OCI-LY3 (cell line): ENCODE measurements at regions not wholly inside any gene's neighbourhood (a gene's known extent, or its start where the extent isn't known, plus 50 kb on each side); places are given as distances from the start of the nearest gene placed in this dataset.

Experiments used
- H2AFZ ChIP-seq: fragments of 200-600, 300-600 bp; shearing (Covaris generic); 2 replicates; pipeline ENCODE4 v1.6.0; 2014; ENCODE audit warnings: antibody characterized with exemption, low read depth, low read length
- H3K27ac ChIP-seq: fragments of 200-600, 300-600 bp; sonication (generic); 2 replicates; pipeline ENCODE4 v1.5.1; 2014; ENCODE audit warnings: mild to moderate bottlenecking, low read length, moderate library complexity, mixed read lengths
- H3K27me3 ChIP-seq: fragments of 200-600, 300-600 bp; sonication (generic); 2 replicates; pipeline ENCODE4 v1.6.1; 2014; ENCODE audit warnings: low read depth, low read length, mixed read lengths
- H3K36me3 ChIP-seq: fragments of 200-600, 300-600 bp; sonication (generic); replicated peaks from 2 replicates; pipeline ENCODE3; 2014; ENCODE audit warnings: low read depth, low read length, mixed read lengths
- H3K4me1 ChIP-seq: fragments of 300-600, 200-600 bp; sonication (generic); 2 replicates; pipeline ENCODE4 v1.6.1; 2014; ENCODE audit warnings: low read length, mixed read lengths
- H3K4me2 ChIP-seq: fragments of 200-600, 300-600 bp; sonication (generic); 2 replicates; pipeline ENCODE4 v1.6.1; 2014; ENCODE audit warnings: low read length, mixed read lengths
- H3K4me3 ChIP-seq: fragments of 300-600, 200-600 bp; sonication (generic); 2 replicates; pipeline ENCODE4 v1.5.1; 2014; ENCODE audit warnings: antibody characterized with exemption, mild to moderate bottlenecking, low read length, moderate library complexity
- H3K79me2 ChIP-seq: fragments of 300-600, 200-600 bp; shearing (Covaris generic); 2 replicates; pipeline ENCODE4 v1.6.1; 2014; ENCODE audit warnings: mild to moderate bottlenecking, low read length, mixed read lengths
- H3K9ac ChIP-seq: fragments of 300-600, 200-600 bp; shearing (Covaris generic); 2 replicates; pipeline ENCODE4 v1.6.0; 2014; ENCODE audit warnings: mild to moderate bottlenecking, low read length, moderate library complexity
- H3K9me3 ChIP-seq: fragments of 200-600, 300-600 bp; shearing (Covaris generic); 2 replicates; pipeline ENCODE4 v1.6.1; 2014; ENCODE audit warnings: low read length, mixed read lengths; ENCODE audit not compliant: insufficient read depth
- H4K20me1 ChIP-seq: fragments of 200-600, 300-600 bp; sonication (generic); 2 replicates; pipeline ENCODE4 v1.6.1; 2016; ENCODE audit warnings: low read length, mixed read lengths; ENCODE audit not compliant: insufficient read depth
- EZH2phosphoT487 ChIP-seq: fragments of 200-600 bp; shearing (Covaris generic); IDR thresholded peaks from 2 replicates; pipeline ENCODE4 v1.6.1; 2018; ENCODE audit warnings: antibody characterized with exemption, mixed run types, low read depth
- TF ChIP-seq, protein P1 (sequence below): fragments of 200-600, 300-600 bp; sonication (generic); IDR thresholded peaks from 2 replicates; pipeline ENCODE4 v1.5.1; 2014; ENCODE audit warnings: antibody characterized with exemption, low read length, low read depth

GRCh38 chr7:131074043-131074442 is 253.6 kb upstream of the MKLN1 start:
- no peak overlapping the region for H3K4me3 ChIP-seq
- no peaks in the 10 kb centered on the region for H3K9me3 ChIP-seq
- peaks cover 5% of the 10 kb centered on the region for H3K4me1 ChIP-seq
- no peaks in the 10 kb centered on the region for H3K27me3 ChIP-seq
- no peaks in the 10 kb centered on the region for H3K36me3 ChIP-seq
- H3K27ac ChIP-seq = no peak overlapping the region
- no peak overlapping the region for H3K4me2 ChIP-seq
- no peak for TF ChIP-seq EZH2phosphoT487
- TF ChIP-seq, protein P1, sequence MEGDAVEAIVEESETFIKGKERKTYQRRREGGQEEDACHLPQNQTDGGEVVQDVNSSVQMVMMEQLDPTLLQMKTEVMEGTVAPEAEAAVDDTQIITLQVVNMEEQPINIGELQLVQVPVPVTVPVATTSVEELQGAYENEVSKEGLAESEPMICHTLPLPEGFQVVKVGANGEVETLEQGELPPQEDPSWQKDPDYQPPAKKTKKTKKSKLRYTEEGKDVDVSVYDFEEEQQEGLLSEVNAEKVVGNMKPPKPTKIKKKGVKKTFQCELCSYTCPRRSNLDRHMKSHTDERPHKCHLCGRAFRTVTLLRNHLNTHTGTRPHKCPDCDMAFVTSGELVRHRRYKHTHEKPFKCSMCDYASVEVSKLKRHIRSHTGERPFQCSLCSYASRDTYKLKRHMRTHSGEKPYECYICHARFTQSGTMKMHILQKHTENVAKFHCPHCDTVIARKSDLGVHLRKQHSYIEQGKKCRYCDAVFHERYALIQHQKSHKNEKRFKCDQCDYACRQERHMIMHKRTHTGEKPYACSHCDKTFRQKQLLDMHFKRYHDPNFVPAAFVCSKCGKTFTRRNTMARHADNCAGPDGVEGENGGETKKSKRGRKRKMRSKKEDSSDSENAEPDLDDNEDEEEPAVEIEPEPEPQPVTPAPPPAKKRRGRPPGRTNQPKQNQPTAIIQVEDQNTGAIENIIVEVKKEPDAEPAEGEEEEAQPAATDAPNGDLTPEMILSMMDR = no peak
- H3K79me2 ChIP-seq = no peaks in the 10 kb centered on the region
- H3K9ac ChIP-seq = no peak overlapping the region
- no peak overlapping the region for H2AFZ ChIP-seq
- H4K20me1 ChIP-seq = 0 out of 2 replicates have a peak, but pooled peaks cover 2% of the 10 kb centered on the region

DNA sequence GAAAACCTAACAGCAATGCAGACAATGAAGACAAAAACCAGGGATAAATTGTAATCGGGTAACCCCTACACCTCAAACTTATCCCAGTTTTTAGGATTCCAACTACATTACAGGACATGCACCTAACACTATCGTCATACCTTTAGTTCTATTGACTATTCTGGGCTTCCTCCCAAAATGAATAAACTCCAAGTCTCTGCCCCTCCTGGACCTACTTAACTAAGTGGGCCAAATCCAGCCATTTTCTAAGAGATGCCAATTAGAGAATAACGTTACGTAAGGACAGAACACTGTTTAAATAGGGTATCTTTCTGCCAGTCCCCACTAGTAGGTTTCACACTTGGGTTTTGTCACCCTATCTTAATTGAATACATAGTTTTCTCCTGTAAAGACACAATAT is 253.1 kb upstream of the MKLN1 start:
- Histone ChIP-seq H3K36me3 (no peaks in the 10 kb centered on the region), H3K27me3 (no peaks in the 10 kb centered on the region), H3K4me2 (no peak overlapping the region), H2AFZ (no peak overlapping the region), H3K4me1 (peaks cover 5% of the 10 kb centered on the region), H4K20me1 (0 out of 2 replicates have a peak, but pooled peaks cover 4% of the 10 kb centered on the region), H3K4me3 (no peak overlapping the region), H3K9me3 (no peaks in the 10 kb centered on the region), H3K79me2 (no peaks in the 10 kb centered on the region), H3K27ac (no peak overlapping the region), H3K9ac (no peak overlapping the region)
- TF ChIP-seq, protein P1 = no peak
- no peak for TF ChIP-seq EZH2phosphoT487

DNA sequence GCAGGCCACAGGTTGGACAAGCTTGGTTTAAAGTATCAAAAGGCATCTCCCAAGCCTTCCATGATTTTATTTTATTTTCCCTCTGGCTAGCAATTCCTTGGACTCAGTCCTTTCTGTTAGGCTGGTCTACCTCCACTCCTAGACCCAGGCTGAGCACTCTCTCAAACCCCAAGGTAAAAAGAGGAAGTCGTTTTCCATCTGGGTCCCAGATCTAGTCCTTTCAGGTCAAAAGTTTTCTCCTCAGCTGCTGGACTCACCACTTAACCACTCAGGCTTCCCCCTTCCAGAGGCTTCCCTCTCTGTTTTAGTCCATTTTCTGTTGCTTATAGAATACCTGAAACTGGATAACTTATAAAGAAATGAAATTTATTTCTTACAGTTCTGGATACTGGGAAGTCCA is 252.3 kb upstream of the MKLN1 start:
- H3K79me2 ChIP-seq = no peaks in the 10 kb centered on the region
- H3K4me3 ChIP-seq = no peak overlapping the region
- no peaks in the 10 kb centered on the region for H3K9me3 ChIP-seq
- TF ChIP-seq EZH2phosphoT487 = no peak
- TF ChIP-seq, protein P1 = no peak
- 0 out of 2 replicates have a peak, but pooled peaks cover 10% of the 10 kb centered on the region for H4K20me1 ChIP-seq
- no peaks in the 10 kb centered on the region for H3K27me3 ChIP-seq
- H3K9ac ChIP-seq = no peak overlapping the region
- H3K4me1 ChIP-seq = peaks cover 5% of the 10 kb centered on the region
- no peak overlapping the region for H3K27ac ChIP-seq
- H2AFZ ChIP-seq = no peak overlapping the region
- H3K36me3 ChIP-seq = no peaks in the 10 kb centered on the region
- H3K4me2 ChIP-seq = no peak overlapping the region

DNA sequence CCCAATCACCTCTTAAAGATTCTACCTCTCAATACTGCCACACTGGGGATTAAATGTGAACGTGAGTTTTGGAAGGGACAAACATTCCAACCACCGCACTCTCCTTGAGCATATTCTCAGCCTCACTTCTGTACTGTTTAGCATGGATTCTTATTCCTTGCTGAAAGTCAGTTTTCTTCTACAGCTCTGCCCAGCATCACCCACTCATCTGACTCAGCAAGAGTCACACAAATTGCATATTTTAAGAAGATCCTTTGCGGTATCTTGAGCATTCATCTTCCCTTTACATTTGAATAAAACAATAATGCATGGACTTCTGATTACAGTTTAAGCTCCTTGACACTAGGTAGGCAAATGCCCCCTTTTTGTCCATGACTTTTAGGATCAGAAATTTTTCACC is 251.6 kb upstream of the MKLN1 start:
- Histone ChIP-seq H3K9me3 (no peaks in the 10 kb centered on the region), H2AFZ (no peak overlapping the region), H3K27me3 (no peaks in the 10 kb centered on the region), H4K20me1 (0 out of 2 replicates have a peak, but pooled peaks cover 10% of the 10 kb centered on the region), H3K4me2 (no peak overlapping the region), H3K27ac (no peak overlapping the region), H3K79me2 (no peaks in the 10 kb centered on the region), H3K4me1 (peaks cover 5% of the 10 kb centered on the region), H3K4me3 (no peak overlapping the region), H3K9ac (no peak overlapping the region), H3K36me3 (no peaks in the 10 kb centered on the region)
- no peak for TF ChIP-seq EZH2phosphoT487
- TF ChIP-seq, protein P1 = no peak
